Dedifferentiated amniotic fluid mesenchymal stem cell (primary cell): ENCODE measurements at regions not wholly inside any gene's neighbourhood (a gene's known extent, or its start where the extent isn't known, plus 50 kb on each side); places are given as distances from the start of the nearest gene placed in this dataset.
A peak's percentile ranks its signal among the peaks of the same experiment; 100 is the strongest.

Experiments used
- DNase-seq: peaks from one replicate; pipeline ENCODE4 v3.0.0-alpha.2; 2016; ENCODE audit errors: extremely low spot score

- no peak for DNase-seq
Observed at GRCh38 chr1:168455764-168456163, 88.0 kb downstream of the XCL2 start.

GRCh38 chr1:168454211-168454815 lies 89.5 kb downstream of the XCL2 start:
- peak; percentile 24 for DNase-seq

GRCh38 chr1:168453056-168453455 lies 90.7 kb downstream of the XCL2 start:
- no peak for DNase-seq

- DNase-seq, result no peak
Observed at GRCh38 chr1:168452329-168452728, 91.5 kb downstream of the XCL2 start.

- no peak for DNase-seq
Observed at GRCh38 chr1:168447871-168448270, 95.9 kb downstream of the XCL2 start.

GRCh38 chr1:168446081-168446480 lies 97.7 kb downstream of the XCL2 start:
- DNase-seq, result no peak

GRCh38 chr1:168443899-168444298 lies 99.9 kb downstream of the XCL2 start:
- DNase-seq, result no peak

GRCh38 chr1:168443356-168443755 lies 100.4 kb downstream of the XCL2 start:
- no peak for DNase-seq

- no peak for DNase-seq
Observed at GRCh38 chr1:168442931-168443330, 100.9 kb downstream of the XCL2 start.

- no peak for DNase-seq
Observed at GRCh38 chr1:168441745-168442144, 102.1 kb downstream of the XCL2 start.

- DNase-seq, result peak; percentile 92
Observed at GRCh38 chr1:168439456-168440375, 104.1 kb downstream of the XCL2 start.

- no peak for DNase-seq
Observed at GRCh38 chr1:168438626-168439025, 105.2 kb downstream of the XCL2 start.

GRCh38 chr1:168437821-168438220 lies 106.0 kb downstream of the XCL2 start:
- DNase-seq, result no peak

- no peak for DNase-seq
Observed at GRCh38 chr1:168435439-168435838, 108.4 kb downstream of the XCL2 start.

GRCh38 chr1:168433238-168433637 lies 110.6 kb downstream of the XCL2 start:
- DNase-seq, result no peak

GRCh38 chr1:168431882-168432281 lies 111.9 kb downstream of the XCL2 start:
- no peak for DNase-seq

GRCh38 chr1:168430321-168430720 lies 113.5 kb downstream of the XCL2 start:
- DNase-seq, result no peak

- peak; percentile 18 for DNase-seq
Observed at GRCh38 chr1:168428063-168428731, 115.6 kb downstream of the XCL2 start.

- no peak for DNase-seq
Observed at GRCh38 chr1:168427051-168427450, 116.7 kb downstream of the XCL2 start.

GRCh38 chr1:168424281-168424680 lies 119.5 kb downstream of the XCL2 start:
- DNase-seq, result no peak

GRCh38 chr1:168422203-168422847 lies 121.5 kb downstream of the XCL2 start:
- DNase-seq, result no peak

GRCh38 chr1:168421399-168422004 lies 122.3 kb downstream of the XCL2 start:
- no peak for DNase-seq
